OCI-LY3 (cell line): ENCODE measurements at regions not wholly inside any gene's neighbourhood (a gene's known extent, or its start where the extent isn't known, plus 50 kb on each side); places are given as distances from the start of the nearest gene placed in this dataset.

Source experiments
- EZH2phosphoT487 ChIP-seq: fragments of 200-600 bp; shearing (Covaris generic); IDR thresholded peaks from 2 replicates; pipeline ENCODE4 v1.6.1; 2018; ENCODE audit warnings: antibody characterized with exemption, mixed run types, low read depth
- TF ChIP-seq, protein P1 (sequence below): fragments of 200-600, 300-600 bp; sonication (generic); IDR thresholded peaks from 2 replicates; pipeline ENCODE4 v1.5.1; 2014; ENCODE audit warnings: antibody characterized with exemption, low read length, low read depth

DNA sequence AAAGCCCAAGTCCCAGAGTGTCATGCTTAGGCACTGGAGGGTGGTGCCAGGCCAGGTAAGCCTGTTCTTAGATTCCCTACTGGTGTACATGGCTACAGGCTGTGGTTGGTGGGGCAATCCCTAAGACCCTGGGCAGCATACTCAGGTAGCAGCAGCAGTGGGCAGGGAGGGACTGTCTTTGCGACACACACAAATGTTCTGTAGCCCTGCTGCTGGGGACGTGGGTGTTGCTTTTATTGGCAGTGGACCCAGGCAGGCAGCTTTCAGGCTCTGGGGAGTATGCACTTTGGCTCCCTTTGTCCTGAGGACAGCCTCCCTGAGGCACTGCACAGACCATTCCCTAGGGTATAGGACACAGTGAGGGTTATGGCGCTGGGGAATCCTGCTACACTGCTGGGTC lies 137.1 kb upstream of the ADAMTS19 start:
- TF ChIP-seq, protein P1, sequence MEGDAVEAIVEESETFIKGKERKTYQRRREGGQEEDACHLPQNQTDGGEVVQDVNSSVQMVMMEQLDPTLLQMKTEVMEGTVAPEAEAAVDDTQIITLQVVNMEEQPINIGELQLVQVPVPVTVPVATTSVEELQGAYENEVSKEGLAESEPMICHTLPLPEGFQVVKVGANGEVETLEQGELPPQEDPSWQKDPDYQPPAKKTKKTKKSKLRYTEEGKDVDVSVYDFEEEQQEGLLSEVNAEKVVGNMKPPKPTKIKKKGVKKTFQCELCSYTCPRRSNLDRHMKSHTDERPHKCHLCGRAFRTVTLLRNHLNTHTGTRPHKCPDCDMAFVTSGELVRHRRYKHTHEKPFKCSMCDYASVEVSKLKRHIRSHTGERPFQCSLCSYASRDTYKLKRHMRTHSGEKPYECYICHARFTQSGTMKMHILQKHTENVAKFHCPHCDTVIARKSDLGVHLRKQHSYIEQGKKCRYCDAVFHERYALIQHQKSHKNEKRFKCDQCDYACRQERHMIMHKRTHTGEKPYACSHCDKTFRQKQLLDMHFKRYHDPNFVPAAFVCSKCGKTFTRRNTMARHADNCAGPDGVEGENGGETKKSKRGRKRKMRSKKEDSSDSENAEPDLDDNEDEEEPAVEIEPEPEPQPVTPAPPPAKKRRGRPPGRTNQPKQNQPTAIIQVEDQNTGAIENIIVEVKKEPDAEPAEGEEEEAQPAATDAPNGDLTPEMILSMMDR: no peak
- TF ChIP-seq EZH2phosphoT487: no peak
